ENCODE measurements at regions not wholly inside any gene's neighbourhood (a gene's known extent, or its start where the extent isn't known, plus 50 kb on each side); places are given as distances from the start of the nearest gene placed in this dataset.
A peak's percentile ranks its signal among the peaks of the same experiment; 100 is the strongest.

DNA sequence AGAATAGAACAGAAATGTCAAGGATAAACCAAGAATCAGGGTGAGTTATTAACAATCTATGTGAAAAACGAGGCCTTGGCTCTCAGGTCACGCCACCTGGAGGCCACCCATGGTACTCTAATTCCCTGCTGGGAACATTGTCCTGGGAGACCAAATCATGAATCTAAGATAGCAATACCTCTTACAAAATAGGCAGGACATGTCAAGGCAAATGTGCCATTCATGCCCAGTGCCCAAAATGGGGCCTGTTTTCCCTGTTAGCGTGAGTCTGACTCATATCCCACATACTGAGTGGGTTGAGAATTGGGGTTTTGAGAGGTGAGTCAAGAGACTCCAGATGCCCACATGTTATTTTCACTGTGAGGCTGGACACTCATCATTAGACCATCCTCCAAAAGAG is 380.8 kb downstream of the HHIPL2 start:
- H3K4me3 Mint-ChIP-seq (ENCODE audit: unreplicated experiment), result no peak overlapping the region
- no peak overlapping the region for H3K27ac Mint-ChIP-seq (ENCODE audit: unreplicated experiment)
- H3K36me3 Mint-ChIP-seq (ENCODE audit: low read depth), result peaks cover 4% of the 10 kb centered on the region
- TF ChIP-seq, protein P1, sequence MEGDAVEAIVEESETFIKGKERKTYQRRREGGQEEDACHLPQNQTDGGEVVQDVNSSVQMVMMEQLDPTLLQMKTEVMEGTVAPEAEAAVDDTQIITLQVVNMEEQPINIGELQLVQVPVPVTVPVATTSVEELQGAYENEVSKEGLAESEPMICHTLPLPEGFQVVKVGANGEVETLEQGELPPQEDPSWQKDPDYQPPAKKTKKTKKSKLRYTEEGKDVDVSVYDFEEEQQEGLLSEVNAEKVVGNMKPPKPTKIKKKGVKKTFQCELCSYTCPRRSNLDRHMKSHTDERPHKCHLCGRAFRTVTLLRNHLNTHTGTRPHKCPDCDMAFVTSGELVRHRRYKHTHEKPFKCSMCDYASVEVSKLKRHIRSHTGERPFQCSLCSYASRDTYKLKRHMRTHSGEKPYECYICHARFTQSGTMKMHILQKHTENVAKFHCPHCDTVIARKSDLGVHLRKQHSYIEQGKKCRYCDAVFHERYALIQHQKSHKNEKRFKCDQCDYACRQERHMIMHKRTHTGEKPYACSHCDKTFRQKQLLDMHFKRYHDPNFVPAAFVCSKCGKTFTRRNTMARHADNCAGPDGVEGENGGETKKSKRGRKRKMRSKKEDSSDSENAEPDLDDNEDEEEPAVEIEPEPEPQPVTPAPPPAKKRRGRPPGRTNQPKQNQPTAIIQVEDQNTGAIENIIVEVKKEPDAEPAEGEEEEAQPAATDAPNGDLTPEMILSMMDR (IDR thresholded peaks at IDR 0.05), result peak; percentile 69
- DNase-seq (ENCODE audit: low spot score), result no peak
- H3K4me1 Mint-ChIP-seq (ENCODE audit: low read depth), result no peaks in the 10 kb centered on the region
- no peaks in the 10 kb centered on the region for H3K27me3 Mint-ChIP-seq (ENCODE audit: low read depth)
- peaks cover 13% of the 10 kb centered on the region for H3K9me3 Mint-ChIP-seq (ENCODE audit: low read depth)

DNA sequence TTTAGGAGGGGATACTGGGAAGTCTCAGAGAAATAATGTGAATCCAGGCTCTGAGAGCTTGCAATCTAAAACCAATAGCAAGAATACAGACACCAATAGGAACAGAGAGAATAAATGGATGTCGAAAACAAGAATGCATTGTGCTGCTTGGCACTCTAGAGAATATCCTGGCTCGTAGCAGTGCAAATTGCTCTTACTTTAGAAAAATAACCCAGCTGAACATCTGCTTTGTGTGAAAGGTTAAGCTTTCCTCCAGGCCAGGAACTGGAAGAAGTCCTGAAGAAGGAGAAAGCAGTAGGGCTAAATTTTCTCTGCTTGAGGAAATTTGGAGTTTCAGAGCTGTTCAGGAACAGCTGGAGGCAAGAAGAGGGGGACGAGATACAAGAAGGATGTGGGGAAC is 382.3 kb downstream of the HHIPL2 start:
- Mint-ChIP-seq H3K27me3 (ENCODE audit: low read depth) (no peaks in the 10 kb centered on the region), H3K4me1 (ENCODE audit: low read depth) (no peaks in the 10 kb centered on the region), H3K4me3 (ENCODE audit: unreplicated experiment) (no peak overlapping the region), H3K36me3 (ENCODE audit: low read depth) (peaks cover 2% of the 10 kb centered on the region), H3K9me3 (ENCODE audit: low read depth) (peaks cover 10% of the 10 kb centered on the region), H3K27ac (ENCODE audit: unreplicated experiment) (no peak overlapping the region)
- TF ChIP-seq, protein P1 (IDR thresholded peaks at IDR 0.05), result no peak
- no peak for DNase-seq (ENCODE audit: low spot score)

- Mint-ChIP-seq H3K36me3 (ENCODE audit: low read depth) (peaks cover 2% of the 10 kb centered on the region), H3K4me3 (ENCODE audit: unreplicated experiment) (no peak overlapping the region), H3K9me3 (ENCODE audit: low read depth) (no peaks in the 10 kb centered on the region), H3K4me1 (ENCODE audit: low read depth) (no peaks in the 10 kb centered on the region), H3K27ac (ENCODE audit: unreplicated experiment) (no peak overlapping the region), H3K27me3 (ENCODE audit: low read depth) (no peaks in the 10 kb centered on the region)
- DNase-seq (ENCODE audit: low spot score), result no peak
- TF ChIP-seq, protein P1 (IDR thresholded peaks at IDR 0.05), result no peak
These were observed 384.0 kb downstream of the HHIPL2 start for GRCh38 chr1:222163895-222164294.

GRCh38 chr1:222161676-222162075 is 386.2 kb downstream of the HHIPL2 start:
- Mint-ChIP-seq H3K4me1 (ENCODE audit: low read depth) (no peaks in the 10 kb centered on the region), H3K27ac (ENCODE audit: unreplicated experiment) (no peak overlapping the region), H3K27me3 (ENCODE audit: low read depth) (no peaks in the 10 kb centered on the region), H3K4me3 (ENCODE audit: unreplicated experiment) (no peak overlapping the region), H3K9me3 (ENCODE audit: low read depth) (peaks cover 10% of the 10 kb centered on the region), H3K36me3 (ENCODE audit: low read depth) (peaks cover 3% of the 10 kb centered on the region)
- DNase-seq (ENCODE audit: low spot score), result no peak
- TF ChIP-seq, protein P1 (IDR thresholded peaks at IDR 0.05), result no peak

GRCh38 chr1:222157612-222158011 is 390.3 kb downstream of the HHIPL2 start:
- no peak overlapping the region for H3K27ac Mint-ChIP-seq (ENCODE audit: unreplicated experiment)
- peaks cover 13% of the 10 kb centered on the region for H3K9me3 Mint-ChIP-seq (ENCODE audit: low read depth)
- H3K27me3 Mint-ChIP-seq (ENCODE audit: low read depth), result no peaks in the 10 kb centered on the region

More at GRCh38 chr1:222157612-222158011, 390.3 kb downstream of the HHIPL2 start:
- no peak overlapping the region for H3K4me3 Mint-ChIP-seq (ENCODE audit: unreplicated experiment)
- no peaks in the 10 kb centered on the region for H3K4me1 Mint-ChIP-seq (ENCODE audit: low read depth)
- TF ChIP-seq, protein P1 (IDR thresholded peaks at IDR 0.05), result no peak
- no peak for DNase-seq (ENCODE audit: low spot score)
- peaks cover 3% of the 10 kb centered on the region for H3K36me3 Mint-ChIP-seq (ENCODE audit: low read depth)

All from chondrocyte (in vitro differentiated cells).